IPS-NIHi7 (cell line): ENCODE measurements at regions not wholly inside any gene's neighbourhood (a gene's known extent, or its start where the extent isn't known, plus 50 kb on each side); places are given as distances from the start of the nearest gene placed in this dataset.

ENCODE experiments used
- DNase-seq: peaks from one replicate; pipeline ENCODE4 v3.0.0; 2012; ENCODE audit warnings: mixed read lengths; ENCODE audit errors: extremely low spot score

DNA sequence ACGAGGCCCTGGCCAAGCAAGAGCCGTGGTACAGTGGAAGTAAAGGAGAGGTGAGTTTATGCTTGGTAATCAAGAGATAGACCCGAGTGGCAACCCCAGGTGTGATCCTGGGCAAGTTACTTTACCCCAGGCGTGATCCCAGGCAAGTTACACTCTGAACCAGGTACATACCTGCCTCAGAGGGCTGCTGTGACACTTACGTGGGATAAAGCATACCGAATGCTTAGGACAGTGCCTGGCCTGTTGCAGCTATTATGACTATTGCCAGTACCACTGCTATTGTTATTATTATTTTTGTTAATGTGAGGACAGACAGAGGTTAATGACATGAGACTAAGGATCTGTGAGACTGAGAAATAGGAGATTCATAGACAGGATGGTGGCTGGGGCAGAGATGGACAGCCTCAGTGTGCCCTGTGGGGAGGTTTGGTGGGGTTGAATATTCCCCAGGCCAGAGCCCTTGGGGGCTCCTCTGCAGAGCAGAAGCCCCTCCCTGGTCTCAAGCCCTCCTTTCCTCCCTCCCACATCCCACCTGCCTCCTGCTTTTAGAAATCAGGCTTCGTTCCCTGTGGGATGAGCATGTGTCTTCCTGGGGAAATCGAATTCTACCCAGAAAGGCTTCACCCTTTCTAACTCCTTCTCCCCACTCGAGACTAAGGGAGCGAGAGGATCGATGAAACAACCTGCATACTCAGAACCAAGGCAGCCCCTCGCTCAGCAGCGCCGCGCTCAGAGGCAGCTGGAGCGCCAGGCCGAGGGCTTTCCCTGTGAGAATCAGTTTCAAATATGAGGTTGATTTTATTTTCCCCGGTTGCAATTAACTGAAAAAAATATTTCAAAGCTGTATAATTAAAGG is 62.0 kb upstream of the SIX3 start:
- DNase-seq, result no peak

DNA sequence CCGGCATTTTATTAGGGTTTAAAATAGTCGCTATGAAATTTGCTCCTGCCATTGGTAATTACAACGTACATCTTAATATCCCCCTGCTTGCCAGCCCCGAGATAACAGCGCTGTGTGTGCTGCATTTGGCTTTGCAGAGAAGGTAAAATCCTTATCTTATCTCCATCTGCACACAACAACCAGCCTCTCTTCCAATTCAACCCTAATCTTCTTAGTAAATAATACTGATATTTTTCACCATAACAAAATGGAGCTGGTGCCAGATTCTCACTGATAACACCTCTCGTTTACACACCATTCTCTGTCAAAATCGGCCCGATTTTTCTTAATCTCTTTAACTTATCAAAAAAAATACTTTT is 61.4 kb upstream of the SIX3 start:
- no peak for DNase-seq

DNA sequence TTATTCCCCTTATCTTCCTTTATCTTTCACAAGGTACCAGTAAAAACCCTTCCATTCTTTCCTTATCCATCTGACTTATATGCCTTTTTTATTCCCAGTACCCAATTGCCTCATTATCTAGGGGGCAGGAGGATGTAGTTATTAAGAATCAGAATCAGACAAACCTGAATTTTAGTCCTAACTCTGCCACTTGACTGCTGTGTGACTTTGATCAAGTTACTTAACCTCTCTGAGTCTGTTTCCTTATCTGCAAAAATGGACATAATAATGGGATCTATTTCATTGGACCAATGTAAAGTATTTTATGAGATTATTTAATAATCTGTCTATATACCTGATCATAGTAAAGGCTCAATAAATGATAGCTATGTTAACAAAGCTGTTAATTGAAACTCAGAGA is 59.6 kb upstream of the SIX3 start:
- DNase-seq, result no peak

DNA sequence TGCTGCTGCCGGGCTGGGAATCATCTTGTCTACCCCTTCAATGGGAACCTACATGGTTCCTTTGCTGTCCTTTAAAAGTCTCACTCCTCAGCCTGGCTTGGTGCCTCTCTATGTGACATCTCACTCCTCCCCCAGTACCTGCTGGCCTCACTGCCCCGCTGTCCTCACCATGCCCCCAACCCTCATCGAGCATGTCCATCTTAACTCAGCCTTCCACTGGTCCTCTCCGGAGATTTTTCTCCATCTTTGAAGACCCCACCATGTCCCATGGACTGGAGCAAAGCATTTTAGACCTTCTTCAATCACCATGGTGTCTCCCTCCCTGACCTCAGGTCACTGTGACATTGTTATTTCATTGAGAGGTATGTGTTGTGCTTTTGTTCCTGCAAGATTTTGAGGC is 58.1 kb upstream of the SIX3 start:
- no peak for DNase-seq

DNA sequence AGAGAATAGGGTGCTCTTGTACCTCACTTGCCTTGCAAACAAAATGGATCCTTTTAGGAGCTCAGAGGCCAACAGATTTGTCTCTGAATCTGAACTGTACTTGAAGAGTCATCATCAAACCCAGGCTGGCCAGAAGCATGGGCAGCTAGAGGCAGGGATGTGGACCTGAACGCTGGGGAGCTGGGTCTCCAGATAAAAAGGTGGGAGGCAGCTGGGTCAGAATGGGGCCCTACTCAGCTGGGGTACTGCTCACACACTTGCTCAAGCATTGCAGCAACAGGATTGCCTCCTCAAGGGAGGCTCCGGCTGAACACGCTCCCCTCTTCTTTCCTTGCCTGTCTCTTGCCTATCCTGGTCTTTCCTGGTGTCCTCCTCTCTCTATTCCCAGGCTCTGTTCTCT is 57.3 kb upstream of the SIX3 start:
- no peak for DNase-seq

DNA sequence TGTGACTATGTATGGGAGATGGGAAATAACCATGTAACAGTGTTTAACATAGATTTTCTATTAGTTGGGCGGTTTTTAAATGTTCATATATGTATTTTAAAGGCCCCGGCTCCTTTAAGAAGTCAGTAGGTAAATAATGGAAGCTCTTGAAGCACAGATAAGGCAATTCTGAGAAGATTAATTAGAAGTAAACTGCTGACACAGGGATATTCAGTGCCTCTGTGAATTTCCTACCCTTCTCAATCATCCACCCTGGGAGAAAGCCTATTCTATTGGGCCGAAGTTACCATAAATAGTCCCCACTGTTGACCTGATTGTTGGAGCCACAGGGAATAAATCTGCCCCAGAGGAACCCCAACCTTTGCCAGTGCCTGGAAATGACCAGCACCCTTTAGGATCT is 56.8 kb upstream of the SIX3 start:
- no peak for DNase-seq

DNA sequence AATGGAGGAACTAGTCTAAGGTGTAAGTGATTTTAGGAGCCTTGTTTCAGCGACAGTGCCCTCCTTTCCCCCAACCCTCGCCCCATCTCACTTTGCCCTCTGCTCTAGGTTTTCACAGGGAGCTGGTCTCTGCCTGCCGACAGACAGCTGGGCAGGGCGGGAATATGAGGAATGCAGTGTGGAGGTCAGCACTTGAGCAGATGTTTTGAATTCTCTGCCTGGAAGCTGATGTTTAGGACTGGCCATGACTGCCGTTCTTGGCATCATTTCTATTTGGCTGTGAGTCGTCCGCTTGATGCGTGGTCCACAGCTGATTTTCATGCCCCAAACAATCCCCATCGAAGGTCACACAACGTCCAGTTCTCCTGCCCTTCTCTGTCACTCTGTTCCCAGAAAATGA is 55.1 kb upstream of the SIX3 start:
- no peak for DNase-seq

DNA sequence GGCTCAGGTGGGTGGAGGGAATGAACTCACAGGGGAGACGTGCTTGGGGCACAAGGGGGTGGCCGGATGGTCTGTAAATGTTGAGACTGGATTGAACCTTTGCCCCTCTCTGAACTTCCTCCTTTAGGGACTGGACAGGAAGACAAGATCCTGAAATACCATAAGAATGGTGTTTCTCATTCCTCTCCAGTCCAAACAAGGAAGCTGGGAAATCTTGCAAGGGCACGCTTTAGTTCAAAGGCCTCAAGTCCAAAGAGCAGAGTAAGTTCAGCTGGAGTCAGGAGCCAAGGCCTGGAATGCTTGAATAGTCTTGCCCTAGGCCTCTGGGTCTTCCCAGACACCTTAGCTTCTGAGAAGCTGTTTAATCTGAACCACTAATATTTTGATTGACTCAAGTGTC is 52.4 kb upstream of the SIX3 start:
- no peak for DNase-seq
